Endothelial cell (in vitro differentiated cells): ENCODE measurements at regions not wholly inside any gene's neighbourhood (a gene's known extent, or its start where the extent isn't known, plus 50 kb on each side); places are given as distances from the start of the nearest gene placed in this dataset.

Source experiments
- DNase-seq: peaks from one replicate; pipeline ENCODE4 v3.0.0; 2021; ENCODE audit warnings: low spot score
- H3K27ac Mint-ChIP-seq: one replicate; pipeline ENCODE4 v1.8.0; 2021; ENCODE audit warnings: mixed read lengths, inconsistent platforms; ENCODE audit not compliant: unreplicated experiment
- H3K27me3 Mint-ChIP-seq: one replicate; pipeline ENCODE4 v1.8.0; 2021; ENCODE audit warnings: mild to moderate bottlenecking, moderate library complexity, mixed read lengths, inconsistent platforms; ENCODE audit not compliant: unreplicated experiment
- H3K36me3 Mint-ChIP-seq: one replicate; pipeline ENCODE4 v1.8.0; 2021; ENCODE audit warnings: mild to moderate bottlenecking, low read depth, mixed read lengths, inconsistent platforms; ENCODE audit not compliant: unreplicated experiment
- H3K4me1 Mint-ChIP-seq: one replicate; pipeline ENCODE4 v1.8.0; 2021; ENCODE audit warnings: mild to moderate bottlenecking, mixed read lengths, inconsistent platforms; ENCODE audit not compliant: unreplicated experiment
- H3K4me3 Mint-ChIP-seq: one replicate; pipeline ENCODE4 v1.8.0; 2021; ENCODE audit warnings: mild to moderate bottlenecking, mixed read lengths, inconsistent platforms; ENCODE audit not compliant: unreplicated experiment
- H3K9me3 Mint-ChIP-seq: one replicate; pipeline ENCODE4 v1.8.0; 2021; ENCODE audit warnings: mixed read lengths, inconsistent platforms; ENCODE audit not compliant: unreplicated experiment
- TF ChIP-seq, protein P1 (sequence below): fragments of 200-600 bp; sonication (generic); IDR thresholded peaks from one replicate; pipeline ENCODE4 v1.5.0; 2021; ENCODE audit warnings: antibody characterized with exemption; ENCODE audit not compliant: unreplicated experiment

GRCh38 chr13:31060220-31060619 is 101.5 kb downstream of the HSPH1 start:
- TF ChIP-seq, protein P1, sequence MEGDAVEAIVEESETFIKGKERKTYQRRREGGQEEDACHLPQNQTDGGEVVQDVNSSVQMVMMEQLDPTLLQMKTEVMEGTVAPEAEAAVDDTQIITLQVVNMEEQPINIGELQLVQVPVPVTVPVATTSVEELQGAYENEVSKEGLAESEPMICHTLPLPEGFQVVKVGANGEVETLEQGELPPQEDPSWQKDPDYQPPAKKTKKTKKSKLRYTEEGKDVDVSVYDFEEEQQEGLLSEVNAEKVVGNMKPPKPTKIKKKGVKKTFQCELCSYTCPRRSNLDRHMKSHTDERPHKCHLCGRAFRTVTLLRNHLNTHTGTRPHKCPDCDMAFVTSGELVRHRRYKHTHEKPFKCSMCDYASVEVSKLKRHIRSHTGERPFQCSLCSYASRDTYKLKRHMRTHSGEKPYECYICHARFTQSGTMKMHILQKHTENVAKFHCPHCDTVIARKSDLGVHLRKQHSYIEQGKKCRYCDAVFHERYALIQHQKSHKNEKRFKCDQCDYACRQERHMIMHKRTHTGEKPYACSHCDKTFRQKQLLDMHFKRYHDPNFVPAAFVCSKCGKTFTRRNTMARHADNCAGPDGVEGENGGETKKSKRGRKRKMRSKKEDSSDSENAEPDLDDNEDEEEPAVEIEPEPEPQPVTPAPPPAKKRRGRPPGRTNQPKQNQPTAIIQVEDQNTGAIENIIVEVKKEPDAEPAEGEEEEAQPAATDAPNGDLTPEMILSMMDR: no peak
- H3K27ac Mint-ChIP-seq: no peak overlapping the region
- H3K36me3 Mint-ChIP-seq: peaks cover 3% of the 10 kb centered on the region
- peaks cover 2% of the 10 kb centered on the region for H3K27me3 Mint-ChIP-seq
- H3K9me3 Mint-ChIP-seq: no peaks in the 10 kb centered on the region
- no peak for DNase-seq
- peaks cover 2% of the 10 kb centered on the region for H3K4me1 Mint-ChIP-seq
- H3K4me3 Mint-ChIP-seq: no peak overlapping the region

GRCh38 chr13:31057403-31058033 is 104.2 kb downstream of the HSPH1 start:
- Mint-ChIP-seq H3K9me3 (no peaks in the 10 kb centered on the region), H3K36me3 (no peaks in the 10 kb centered on the region), H3K27me3 (no peaks in the 10 kb centered on the region), H3K4me1 (peaks cover 2% of the 10 kb centered on the region), H3K27ac (no peak overlapping the region), H3K4me3 (no peak overlapping the region)
- no peak for DNase-seq
- TF ChIP-seq, protein P1: no peak

- TF ChIP-seq, protein P1: no peak
- Mint-ChIP-seq H3K27me3 (peaks cover 2% of the 10 kb centered on the region), H3K4me3 (no peak overlapping the region), H3K36me3 (no peaks in the 10 kb centered on the region), H3K27ac (no peak overlapping the region), H3K9me3 (no peaks in the 10 kb centered on the region), H3K4me1 (peaks cover 4% of the 10 kb centered on the region)
- DNase-seq: peak; percentile 20
Observed at GRCh38 chr13:31056644-31057271, 104.9 kb downstream of the HSPH1 start.

- TF ChIP-seq, protein P1: no peak
- H3K4me3 Mint-ChIP-seq: no peak overlapping the region
- no peak for DNase-seq
- H3K27ac Mint-ChIP-seq: no peak overlapping the region
- H3K4me1 Mint-ChIP-seq: peaks cover 6% of the 10 kb centered on the region
- peaks cover 3% of the 10 kb centered on the region for H3K27me3 Mint-ChIP-seq
- H3K36me3 Mint-ChIP-seq: no peaks in the 10 kb centered on the region
- no peaks in the 10 kb centered on the region for H3K9me3 Mint-ChIP-seq
Observed at GRCh38 chr13:31055589-31055988, 106.1 kb downstream of the HSPH1 start.

DNA sequence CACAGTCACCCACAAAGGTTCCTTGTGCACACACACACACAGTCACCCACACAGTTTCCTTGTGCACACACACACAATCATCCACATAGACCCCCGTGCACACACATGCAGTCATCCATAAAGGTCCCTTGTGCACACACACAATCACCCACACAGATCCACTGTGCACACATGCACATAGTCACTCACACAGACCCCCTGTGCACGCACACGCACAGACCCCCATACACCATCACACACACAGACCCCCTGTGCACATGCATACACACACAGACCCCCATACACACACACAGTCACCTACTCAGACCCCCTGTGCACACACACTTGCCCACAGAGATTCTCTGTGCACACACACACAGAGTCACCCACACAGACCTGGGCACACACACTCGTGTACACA is 107.1 kb downstream of the HSPH1 start:
- H3K9me3 Mint-ChIP-seq: no peaks in the 10 kb centered on the region
- TF ChIP-seq, protein P1: no peak
- H3K36me3 Mint-ChIP-seq: no peaks in the 10 kb centered on the region
- H3K27me3 Mint-ChIP-seq: peaks cover 3% of the 10 kb centered on the region
- H3K4me3 Mint-ChIP-seq: no peak overlapping the region
- no peak overlapping the region for H3K27ac Mint-ChIP-seq
- no peak for DNase-seq
- H3K4me1 Mint-ChIP-seq: peaks cover 6% of the 10 kb centered on the region
